Brain microvascular endothelial cell (primary cell): ENCODE measurements at regions not wholly inside any gene's neighbourhood (a gene's known extent, or its start where the extent isn't known, plus 50 kb on each side); places are given as distances from the start of the nearest gene placed in this dataset.

Experiments
- DNase-seq: peaks from one replicate; pipeline ENCODE4 v3.0.0-alpha.2; 2020
- H3K27ac ChIP-seq: fragments of 250-450 bp; sonication (Bioruptor Pico); 2 replicates; pipeline ENCODE4 v1.5.1; 2020; ENCODE audit warnings: mild to moderate bottlenecking, moderate library complexity
- H3K27me3 ChIP-seq: fragments of 250-450 bp; sonication (Bioruptor Pico); replicated peaks from 2 replicates; pipeline ENCODE4 v1.5.1; 2020; ENCODE audit warnings: mild to moderate bottlenecking
- H3K36me3 ChIP-seq: fragments of 250-450 bp; sonication (Bioruptor Pico); replicated peaks from 2 replicates; pipeline ENCODE4 v1.5.1; 2020; ENCODE audit warnings: mild to moderate bottlenecking
- H3K4me3 ChIP-seq: 2 replicates; pipeline ENCODE4 v1.5.1; 2011; ENCODE audit warnings: low read depth, mild to moderate bottlenecking, control low read depth, low read length, moderate library complexity
- in situ Hi-C: cut with HindIII; loops from 2 replicates; pipeline ENCODE4 v1.10.0; 2017; ENCODE audit warnings: low sequenced_read_pairs, low pct_ligation_motif_present
- TF ChIP-seq, protein P1 (sequence below): IDR thresholded peaks from 2 replicates; pipeline ENCODE4 v1.5.1; 2011; ENCODE audit warnings: low read depth, mild to moderate bottlenecking, moderate library complexity, low read length, control low read depth, inconsistent platforms; ENCODE audit errors: missing control alignments

DNA sequence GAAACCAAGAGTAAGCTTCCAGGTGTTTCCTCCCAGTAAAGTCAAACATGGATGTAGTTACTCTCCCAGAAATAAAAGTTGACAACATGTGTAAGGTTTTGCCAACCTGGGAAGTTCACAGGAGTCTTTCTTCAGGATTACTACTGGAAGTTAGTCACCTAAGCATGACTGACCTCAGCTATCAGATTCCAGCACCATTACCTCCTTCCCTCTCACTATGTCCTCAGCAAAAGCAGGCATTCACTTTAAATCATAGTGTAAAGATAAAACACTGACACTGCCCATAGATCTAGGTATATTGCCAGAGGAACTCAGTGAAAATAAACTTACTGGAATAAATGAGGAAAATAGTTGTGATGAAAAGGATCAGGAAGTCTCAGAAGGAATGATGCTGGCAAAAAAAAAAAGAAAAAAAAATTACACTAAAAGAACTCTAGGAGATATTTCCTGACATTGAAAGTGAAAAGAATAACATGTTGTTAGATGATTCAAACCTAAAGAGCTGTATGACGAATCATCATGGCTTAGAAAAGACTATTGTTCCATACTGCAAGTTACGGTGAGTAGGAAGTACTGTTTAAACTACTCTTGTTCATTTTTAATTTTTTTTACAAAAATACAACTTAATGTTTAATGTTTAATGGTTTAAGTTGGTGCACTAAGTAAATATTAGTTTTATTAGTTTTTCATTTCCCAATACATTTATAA, 484.5 kb upstream of the ZNF804A start:
- no peak overlapping the region for H3K27ac ChIP-seq

DNA sequence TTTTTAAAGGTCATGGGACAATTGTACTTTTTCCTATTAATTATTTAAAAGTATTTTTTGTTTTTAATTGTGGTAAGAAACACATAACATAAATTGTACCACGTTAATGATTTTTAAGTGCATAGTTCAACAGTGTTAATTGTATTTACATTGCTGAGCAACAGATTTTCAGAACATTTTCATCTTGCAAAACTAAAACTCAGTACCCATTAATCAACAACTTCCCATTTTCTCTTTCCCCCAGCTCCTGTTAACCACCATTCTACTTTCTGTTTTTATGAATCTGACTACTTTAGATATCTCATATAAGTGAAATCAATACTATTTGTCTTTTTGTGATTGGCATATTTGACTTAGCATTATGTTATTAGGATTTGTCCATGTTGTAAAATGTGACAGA, 483.9 kb upstream of the ZNF804A start:
- Histone ChIP-seq H3K4me3 (no peak overlapping the region), H3K27ac (no peak overlapping the region), H3K36me3 (no peaks in the 10 kb centered on the region), H3K27me3 (no peaks in the 10 kb centered on the region)
- no peak for DNase-seq
- in situ Hi-C loops = no loop called here
- TF ChIP-seq, protein P1, sequence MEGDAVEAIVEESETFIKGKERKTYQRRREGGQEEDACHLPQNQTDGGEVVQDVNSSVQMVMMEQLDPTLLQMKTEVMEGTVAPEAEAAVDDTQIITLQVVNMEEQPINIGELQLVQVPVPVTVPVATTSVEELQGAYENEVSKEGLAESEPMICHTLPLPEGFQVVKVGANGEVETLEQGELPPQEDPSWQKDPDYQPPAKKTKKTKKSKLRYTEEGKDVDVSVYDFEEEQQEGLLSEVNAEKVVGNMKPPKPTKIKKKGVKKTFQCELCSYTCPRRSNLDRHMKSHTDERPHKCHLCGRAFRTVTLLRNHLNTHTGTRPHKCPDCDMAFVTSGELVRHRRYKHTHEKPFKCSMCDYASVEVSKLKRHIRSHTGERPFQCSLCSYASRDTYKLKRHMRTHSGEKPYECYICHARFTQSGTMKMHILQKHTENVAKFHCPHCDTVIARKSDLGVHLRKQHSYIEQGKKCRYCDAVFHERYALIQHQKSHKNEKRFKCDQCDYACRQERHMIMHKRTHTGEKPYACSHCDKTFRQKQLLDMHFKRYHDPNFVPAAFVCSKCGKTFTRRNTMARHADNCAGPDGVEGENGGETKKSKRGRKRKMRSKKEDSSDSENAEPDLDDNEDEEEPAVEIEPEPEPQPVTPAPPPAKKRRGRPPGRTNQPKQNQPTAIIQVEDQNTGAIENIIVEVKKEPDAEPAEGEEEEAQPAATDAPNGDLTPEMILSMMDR = no peak

More for the DNA sequence above, 484.5 kb upstream of the ZNF804A start:
- Histone ChIP-seq H3K4me3 (no peak overlapping the region), H3K27me3 (no peaks in the 10 kb centered on the region), H3K36me3 (no peaks in the 10 kb centered on the region)
- in situ Hi-C loops = no loop called here
- TF ChIP-seq, protein P1 = no peak
- no peak for DNase-seq

DNA sequence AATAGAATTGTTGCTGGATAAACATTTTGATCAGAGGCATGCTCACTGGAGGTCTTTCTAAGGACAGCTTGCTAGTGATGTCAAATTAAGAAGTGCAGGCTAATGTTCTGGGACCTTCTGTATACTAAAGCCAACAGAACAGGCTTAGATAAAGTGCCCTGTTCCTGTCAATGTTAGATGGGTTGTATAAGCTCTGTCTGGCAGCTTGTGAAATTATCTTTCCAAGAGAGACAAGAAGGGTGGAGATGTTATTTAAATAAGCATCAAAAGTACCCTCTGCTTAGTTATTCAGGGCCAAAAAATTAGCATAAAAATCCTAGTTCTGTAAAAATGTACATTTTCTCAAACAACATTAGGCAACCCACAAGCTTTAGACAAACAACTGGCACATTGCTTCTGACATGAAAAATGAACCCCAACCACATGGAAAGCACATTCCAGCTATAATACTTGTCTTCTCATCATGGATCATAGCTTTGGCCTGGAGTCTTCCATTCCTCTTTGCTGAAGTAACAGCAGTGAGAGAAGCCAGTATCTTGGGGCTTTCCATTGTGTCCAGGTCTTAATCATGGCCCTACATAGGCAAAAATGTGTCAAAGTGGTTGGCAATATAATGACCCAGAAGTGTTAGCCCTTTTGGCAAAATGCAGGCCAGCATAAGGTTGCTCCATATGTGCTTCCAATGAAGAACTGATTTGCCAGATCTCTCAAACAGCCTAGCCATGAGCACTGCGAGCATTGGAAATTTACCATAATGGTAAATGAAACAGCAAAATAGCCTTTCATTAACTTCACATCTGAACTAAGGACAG, 478.1 kb upstream of the ZNF804A start:
- Histone ChIP-seq H3K27me3 (no peaks in the 10 kb centered on the region), H3K27ac (no peak overlapping the region), H3K36me3 (no peaks in the 10 kb centered on the region), H3K4me3 (no peak overlapping the region)
- DNase-seq = no peak
- TF ChIP-seq, protein P1 = no peak
- in situ Hi-C loops = no loop called here

DNA sequence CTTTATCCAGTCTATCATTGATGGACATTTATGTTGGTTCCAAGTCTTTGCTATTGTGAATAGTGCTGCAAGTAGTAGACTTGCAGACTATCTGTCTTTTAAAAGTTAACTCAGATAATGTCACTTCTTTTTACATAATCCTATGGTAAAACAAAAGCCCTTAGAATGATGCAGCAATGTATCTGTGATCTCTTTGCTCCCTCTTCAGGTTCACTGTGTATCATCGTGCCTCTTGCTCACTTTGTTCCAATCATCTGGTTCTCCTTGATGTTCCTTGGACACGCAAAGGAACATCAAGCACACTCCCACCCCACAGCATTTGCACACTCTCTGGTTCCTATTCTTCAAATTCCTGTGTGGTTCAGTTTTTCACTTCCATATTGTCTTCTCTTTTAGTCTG, 472.5 kb upstream of the ZNF804A start:
- Histone ChIP-seq H3K27me3 (no peaks in the 10 kb centered on the region), H3K36me3 (no peaks in the 10 kb centered on the region), H3K27ac (no peak overlapping the region), H3K4me3 (no peak overlapping the region)
- in situ Hi-C loops = no loop called here
- TF ChIP-seq, protein P1 = peak; percentile 16
- no peak for DNase-seq

DNA sequence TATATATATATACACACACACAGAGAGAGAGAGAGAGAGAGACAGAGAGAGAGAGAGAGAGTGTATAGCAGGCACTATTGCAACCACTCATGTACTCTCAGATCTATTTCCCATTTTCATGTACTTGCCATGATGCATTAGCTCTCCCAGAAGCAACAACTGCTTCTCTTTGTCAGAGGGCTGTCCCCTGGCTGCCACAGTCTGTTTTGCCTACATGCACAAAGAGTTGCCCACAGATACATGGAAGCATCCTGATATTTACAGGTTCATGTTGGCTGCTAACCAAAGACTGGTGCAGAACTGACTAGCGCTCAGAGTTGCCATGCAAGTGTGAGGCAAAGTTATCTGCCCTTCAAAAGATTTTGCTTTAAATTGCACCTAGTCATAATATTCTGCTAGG, 469.3 kb upstream of the ZNF804A start:
- in situ Hi-C loops = no loop called here
- H3K27ac ChIP-seq = no peak overlapping the region
- TF ChIP-seq, protein P1 = no peak

DNA sequence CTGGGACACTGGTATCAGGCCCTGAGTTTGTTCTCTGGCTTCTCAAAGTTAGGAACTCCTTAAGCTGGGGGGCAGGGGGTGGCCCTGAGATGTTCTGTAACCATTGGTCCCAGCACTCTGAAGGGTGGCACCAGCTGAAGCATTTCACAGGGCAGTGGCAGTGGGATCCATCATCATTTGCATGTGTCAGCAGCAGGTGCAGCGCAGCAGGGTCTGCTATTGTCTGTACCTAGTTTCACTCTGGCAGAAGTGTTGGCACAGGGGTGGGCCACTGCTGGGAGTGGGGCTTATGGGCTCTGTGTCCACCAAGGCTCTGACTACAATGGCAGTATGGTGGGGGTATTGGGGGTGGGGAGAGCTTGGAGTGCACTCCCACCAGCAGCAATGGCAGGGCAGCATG, 460.4 kb upstream of the ZNF804A start:
- Histone ChIP-seq H3K4me3 (no peak overlapping the region), H3K27ac (no peak overlapping the region), H3K27me3 (no peaks in the 10 kb centered on the region), H3K36me3 (no peaks in the 10 kb centered on the region)
- in situ Hi-C loops = no loop called here
- TF ChIP-seq, protein P1 = no peak
- DNase-seq = no peak

More for the DNA sequence above, 469.3 kb upstream of the ZNF804A start:
- no peaks in the 10 kb centered on the region for H3K27me3 ChIP-seq
- no peak for DNase-seq
- H3K4me3 ChIP-seq = no peak overlapping the region
- no peaks in the 10 kb centered on the region for H3K36me3 ChIP-seq
